ENCODE measurements at regions not wholly inside any gene's neighbourhood (a gene's known extent, or its start where the extent isn't known, plus 50 kb on each side); places are given as distances from the start of the nearest gene placed in this dataset.

DNA sequence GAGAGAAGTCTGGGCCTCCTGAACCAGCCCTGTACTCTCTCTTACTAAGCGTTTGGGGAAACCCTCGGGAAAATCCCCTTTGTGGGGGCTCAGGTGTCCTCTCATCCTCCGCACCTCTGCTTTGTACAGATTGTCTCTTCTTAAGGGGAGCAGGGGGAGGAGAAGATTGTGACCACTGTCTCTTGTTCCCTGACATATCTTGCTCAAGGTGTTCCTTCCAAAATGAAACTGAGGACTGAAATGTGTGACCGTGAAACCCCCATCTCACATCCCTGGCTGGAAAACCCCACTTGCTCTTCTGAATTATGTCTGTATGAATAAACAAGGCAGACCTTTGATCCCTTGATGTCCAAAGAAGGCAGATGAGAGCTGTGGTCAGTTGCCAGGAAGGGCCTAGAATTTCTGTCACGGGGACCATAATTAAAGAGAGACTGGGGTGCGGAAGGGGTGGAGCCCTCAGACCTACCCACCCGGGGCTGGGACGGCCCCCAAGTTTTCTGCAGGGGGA lies 369.8 kb downstream of the AACS start:
- Histone ChIP-seq H3K4me3 (ENCODE audit: low read length) (no peak overlapping the region), H3K9ac (ENCODE audit: low read length) (no peak overlapping the region), H3K9me2 (ENCODE audit: insufficient read depth, low read length) (no peaks in the 10 kb centered on the region), H3K79me2 (replicated peaks; ENCODE audit: insufficient read depth, low read length) (no peaks in the 10 kb centered on the region), H4K20me1 (ENCODE audit: insufficient read depth) (no peaks in the 10 kb centered on the region), H3K27me3 (ENCODE audit: insufficient read depth, low read depth, low read length) (no peaks in the 10 kb centered on the region), H3K9me3 (ENCODE audit: low read length) (no peaks in the 10 kb centered on the region), H3K4me2 (ENCODE audit: low read length) (no peak overlapping the region), H3F3A (ENCODE audit: insufficient read depth, low read length, poor library complexity, severe bottlenecking) (no peaks in the 10 kb centered on the region), H3K36me3 (ENCODE audit: insufficient read depth, low read length) (no peaks in the 10 kb centered on the region), H3K27ac (ENCODE audit: low read length) (no peak overlapping the region), H2AFZ (ENCODE audit: low read depth, low read length) (no peak overlapping the region)
- TF ChIP-seq RAD21 (conservative IDR thresholded peaks at IDR 0.05) (no peak), EZH2 (IDR thresholded peaks at IDR 0.05; ENCODE audit: borderline replicate concordance, insufficient read depth, low read length, poor library complexity, severe bottlenecking) (no peak), TAF1 (IDR thresholded peaks at IDR 0.05; ENCODE audit: low read depth) (no peak)

DNA sequence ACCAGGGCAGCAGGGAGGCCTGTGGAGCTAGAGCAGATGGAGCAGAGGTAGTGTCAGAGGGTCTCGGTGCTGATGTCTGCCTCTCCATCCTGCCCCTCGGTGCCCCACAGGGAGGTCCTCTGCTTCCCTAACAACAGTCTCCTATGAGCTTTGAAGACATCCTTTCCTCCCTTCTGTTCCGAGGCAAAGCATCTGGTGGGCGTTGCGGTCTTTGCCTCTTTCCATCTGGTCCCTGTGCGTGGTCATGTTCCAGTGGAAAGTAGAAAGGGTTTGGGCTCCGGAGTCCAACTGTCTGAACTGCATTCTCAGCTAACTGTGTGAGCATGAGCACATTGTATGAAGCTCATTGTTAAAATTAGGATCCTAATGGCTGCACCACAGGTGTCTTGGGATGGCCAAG lies 370.6 kb downstream of the AACS start:
- no peaks in the 10 kb centered on the region for H3K9me3 ChIP-seq (ENCODE audit: low read length)
- no peaks in the 10 kb centered on the region for H3K9me2 ChIP-seq (ENCODE audit: insufficient read depth, low read length)
- no peaks in the 10 kb centered on the region for H3K79me2 ChIP-seq (replicated peaks; ENCODE audit: insufficient read depth, low read length)
- no peak overlapping the region for H3K4me3 ChIP-seq (ENCODE audit: low read length)
- H3K36me3 ChIP-seq (ENCODE audit: insufficient read depth, low read length): no peaks in the 10 kb centered on the region
- TF ChIP-seq TAF1 (IDR thresholded peaks at IDR 0.05; ENCODE audit: low read depth): no peak
- no peak for TF ChIP-seq RAD21 (conservative IDR thresholded peaks at IDR 0.05)
- TF ChIP-seq EZH2 (IDR thresholded peaks at IDR 0.05; ENCODE audit: borderline replicate concordance, insufficient read depth, low read length, poor library complexity, severe bottlenecking): no peak
- TF ChIP-seq, protein P1, sequence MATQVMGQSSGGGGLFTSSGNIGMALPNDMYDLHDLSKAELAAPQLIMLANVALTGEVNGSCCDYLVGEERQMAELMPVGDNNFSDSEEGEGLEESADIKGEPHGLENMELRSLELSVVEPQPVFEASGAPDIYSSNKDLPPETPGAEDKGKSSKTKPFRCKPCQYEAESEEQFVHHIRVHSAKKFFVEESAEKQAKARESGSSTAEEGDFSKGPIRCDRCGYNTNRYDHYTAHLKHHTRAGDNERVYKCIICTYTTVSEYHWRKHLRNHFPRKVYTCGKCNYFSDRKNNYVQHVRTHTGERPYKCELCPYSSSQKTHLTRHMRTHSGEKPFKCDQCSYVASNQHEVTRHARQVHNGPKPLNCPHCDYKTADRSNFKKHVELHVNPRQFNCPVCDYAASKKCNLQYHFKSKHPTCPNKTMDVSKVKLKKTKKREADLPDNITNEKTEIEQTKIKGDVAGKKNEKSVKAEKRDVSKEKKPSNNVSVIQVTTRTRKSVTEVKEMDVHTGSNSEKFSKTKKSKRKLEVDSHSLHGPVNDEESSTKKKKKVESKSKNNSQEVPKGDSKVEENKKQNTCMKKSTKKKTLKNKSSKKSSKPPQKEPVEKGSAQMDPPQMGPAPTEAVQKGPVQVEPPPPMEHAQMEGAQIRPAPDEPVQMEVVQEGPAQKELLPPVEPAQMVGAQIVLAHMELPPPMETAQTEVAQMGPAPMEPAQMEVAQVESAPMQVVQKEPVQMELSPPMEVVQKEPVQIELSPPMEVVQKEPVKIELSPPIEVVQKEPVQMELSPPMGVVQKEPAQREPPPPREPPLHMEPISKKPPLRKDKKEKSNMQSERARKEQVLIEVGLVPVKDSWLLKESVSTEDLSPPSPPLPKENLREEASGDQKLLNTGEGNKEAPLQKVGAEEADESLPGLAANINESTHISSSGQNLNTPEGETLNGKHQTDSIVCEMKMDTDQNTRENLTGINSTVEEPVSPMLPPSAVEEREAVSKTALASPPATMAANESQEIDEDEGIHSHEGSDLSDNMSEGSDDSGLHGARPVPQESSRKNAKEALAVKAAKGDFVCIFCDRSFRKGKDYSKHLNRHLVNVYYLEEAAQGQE (IDR thresholded peaks at IDR 0.05; ENCODE audit: borderline replicate concordance): no peak
- no peak for TF ChIP-seq MXI1 (conservative IDR thresholded peaks at IDR 0.05; ENCODE audit: poor library complexity, severe bottlenecking)
- no peak for TF ChIP-seq POLR2AphosphoS5 (IDR thresholded peaks at IDR 0.05)
- TF ChIP-seq SMC3 (conservative IDR thresholded peaks at IDR 0.05; ENCODE audit: poor library complexity): no peak
- H3F3A ChIP-seq (ENCODE audit: insufficient read depth, low read length, poor library complexity, severe bottlenecking): no peaks in the 10 kb centered on the region
- H3K27me3 ChIP-seq (ENCODE audit: insufficient read depth, low read depth, low read length): no peaks in the 10 kb centered on the region
- H3K27ac ChIP-seq (ENCODE audit: low read length): no peak overlapping the region
- no peak overlapping the region for H3K4me2 ChIP-seq (ENCODE audit: low read length)
- no peak overlapping the region for H3K9ac ChIP-seq (ENCODE audit: low read length)
- H2AFZ ChIP-seq (ENCODE audit: low read depth, low read length): no peak overlapping the region
- no peaks in the 10 kb centered on the region for H4K20me1 ChIP-seq (ENCODE audit: insufficient read depth)

DNA sequence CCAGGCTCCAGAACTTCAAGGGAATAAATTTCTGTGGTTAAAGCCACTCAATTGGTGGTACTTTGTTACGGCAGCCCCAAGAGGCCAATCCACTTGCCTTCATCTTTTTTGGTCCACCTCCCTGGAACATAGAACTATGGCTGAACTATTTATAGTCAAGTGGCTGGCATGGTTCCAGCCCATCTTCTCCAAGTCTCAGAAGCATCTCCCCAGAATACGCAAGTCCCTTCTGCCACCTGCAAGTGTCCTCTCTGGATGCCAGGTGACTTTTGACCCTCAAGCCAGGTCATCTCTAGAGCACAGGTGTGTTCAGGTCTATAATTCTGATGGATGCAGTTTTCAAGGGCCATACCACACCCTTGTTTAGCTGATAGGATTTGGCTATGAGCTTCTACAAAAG lies 371.5 kb downstream of the AACS start:
- Histone ChIP-seq H3K27ac (ENCODE audit: low read length) (no peak overlapping the region), H3F3A (ENCODE audit: insufficient read depth, low read length, poor library complexity, severe bottlenecking) (no peaks in the 10 kb centered on the region), H3K4me3 (ENCODE audit: low read length) (no peak overlapping the region), H3K9ac (ENCODE audit: low read length) (no peak overlapping the region), H3K4me2 (ENCODE audit: low read length) (no peak overlapping the region), H4K20me1 (ENCODE audit: insufficient read depth) (no peaks in the 10 kb centered on the region), H3K9me2 (ENCODE audit: insufficient read depth, low read length) (no peaks in the 10 kb centered on the region), H3K79me2 (replicated peaks; ENCODE audit: insufficient read depth, low read length) (no peaks in the 10 kb centered on the region), H3K9me3 (ENCODE audit: low read length) (no peaks in the 10 kb centered on the region), H3K36me3 (ENCODE audit: insufficient read depth, low read length) (no peaks in the 10 kb centered on the region), H2AFZ (ENCODE audit: low read depth, low read length) (no peak overlapping the region), H3K27me3 (ENCODE audit: insufficient read depth, low read depth, low read length) (no peaks in the 10 kb centered on the region)
- no peak for TF ChIP-seq EZH2 (IDR thresholded peaks at IDR 0.05; ENCODE audit: borderline replicate concordance, insufficient read depth, low read length, poor library complexity, severe bottlenecking)
- no peak for TF ChIP-seq TAF1 (IDR thresholded peaks at IDR 0.05; ENCODE audit: low read depth)
- TF ChIP-seq EP300 (conservative IDR thresholded peaks at IDR 0.05; ENCODE audit: poor library complexity, severe bottlenecking): no peak
- TF ChIP-seq MXI1 (conservative IDR thresholded peaks at IDR 0.05; ENCODE audit: poor library complexity, severe bottlenecking): no peak
- TF ChIP-seq, protein P1 (IDR thresholded peaks at IDR 0.05; ENCODE audit: borderline replicate concordance): no peak
